H1 (cell line): ENCODE measurements at regions not wholly inside any gene's neighbourhood (a gene's known extent, or its start where the extent isn't known, plus 50 kb on each side); places are given as distances from the start of the nearest gene placed in this dataset.
A peak's percentile ranks its signal among the peaks of the same experiment; 100 is the strongest.

Experiments
- CTCF ChIA-PET: fragments of 300-600 bp; sonication (Branson Sonifier 250); formaldehyde crosslinking; loops from one replicate; lab custom pipeline; 2021; ENCODE audit not compliant: partially characterized antibody; lab: Charles Lee
- POLR2A ChIA-PET: fragments of 300-600 bp; sonication (Branson Sonifier 250); formaldehyde crosslinking; loops from one replicate; lab custom pipeline; 2021; ENCODE audit warnings: inconsistent platforms; ENCODE audit not compliant: partially characterized antibody; lab: Charles Lee
- DNase-seq, 2 experiments: peaks; one replicate each; pipeline versions ENCODE4 v3.0.0 to v3.0.0-alpha.2; 2010 to 2022; ENCODE audit warnings: low spot score in 2 of 2, low read depth in 1 of 2, mixed read lengths in 1 of 2
- FAIRE-seq: peaks from 2 replicates; lab custom pipeline; 2011; peaks lifted over from hg19 to GRCh38; lab: Jason Lieb, UNC
- H2AFZ ChIP-seq: 2 replicates; pipeline ENCODE4 v1.8.1; 2012; ENCODE audit warnings: low read length, inconsistent platforms
- H2AK5ac ChIP-seq: 2 replicates; pipeline ENCODE4 v1.6.1; 2013; ENCODE audit warnings: low read depth, low read length
- H2BK120ac ChIP-seq: replicated peaks from 2 replicates; pipeline ENCODE3; 2013; ENCODE audit warnings: low read depth, low read length, inconsistent platforms
- H2BK12ac ChIP-seq: 2 replicates; pipeline ENCODE4 v1.6.1; 2013; ENCODE audit warnings: low read depth, low read length
- H2BK15ac ChIP-seq: 2 replicates; pipeline ENCODE4 v1.6.1; 2013; ENCODE audit warnings: low read length
- H2BK20ac ChIP-seq: 2 replicates; pipeline ENCODE4 v1.6.1; 2013; ENCODE audit warnings: low read length
- H2BK5ac ChIP-seq: 2 replicates; pipeline ENCODE4 v1.6.1; 2013; ENCODE audit warnings: low read depth, low read length
- H3K14ac ChIP-seq: 2 replicates; pipeline ENCODE4 v1.6.1; 2013; ENCODE audit warnings: inconsistent platforms; ENCODE audit not compliant: insufficient read length
- H3K18ac ChIP-seq: 2 replicates; pipeline ENCODE4 v1.6.1; 2013; ENCODE audit warnings: low read length; ENCODE audit errors: extremely low read depth
- H3K23ac ChIP-seq: 2 replicates; pipeline ENCODE4 v1.6.1; 2013; ENCODE audit warnings: inconsistent platforms; ENCODE audit not compliant: insufficient read length
- H3K23me2 ChIP-seq: 2 replicates; pipeline ENCODE4 v1.6.1; 2013; ENCODE audit warnings: low read depth, low read length
- H3K27ac ChIP-seq: 2 replicates; pipeline ENCODE4 v1.6.1; 2011; ENCODE audit warnings: low read depth, low read length, inconsistent platforms
- H3K27me3 ChIP-seq, 4 experiments: replicated peaks in 1 of 4; 1 replicate in 1 of 4; 2 replicates in 3 of 4; pipeline versions ENCODE4 v1.6.1 to v1.8.1; 2011 to 2013; ENCODE audit warnings: low read length in 3 of 4, mild to moderate bottlenecking in 3 of 4, inconsistent platforms in 2 of 4, mixed read lengths in 2 of 4, moderate library complexity in 1 of 4; ENCODE audit not compliant: control insufficient read depth in 3 of 4, insufficient read depth in 3 of 4; ENCODE audit errors: extremely low read depth in 1 of 4
- H3K36me3 ChIP-seq, 4 experiments: 2 replicates each; pipeline versions ENCODE4 v1.6.1 to v1.8.1; 2011 to 2013; ENCODE audit warnings: mild to moderate bottlenecking in 4 of 4, low read length in 3 of 4, moderate library complexity in 2 of 4, control low read depth in 1 of 4, inconsistent platforms in 1 of 4; ENCODE audit not compliant: insufficient read depth in 4 of 4, control insufficient read depth in 2 of 4
- H3K4ac ChIP-seq: replicated peaks from 2 replicates; pipeline ENCODE3; 2013; ENCODE audit warnings: low read length, low read depth, mixed read lengths, inconsistent platforms; ENCODE audit not compliant: insufficient read length
- H3K4me1 ChIP-seq, 4 experiments: replicated peaks in 1 of 4; 1 replicate in 1 of 4; 2 replicates in 3 of 4; pipeline versions ENCODE4 v1.6.1 to v1.8.1; 2011 to 2013; ENCODE audit warnings: low read length in 3 of 4, inconsistent platforms in 2 of 4, mixed read lengths in 1 of 4; ENCODE audit not compliant: insufficient read depth in 4 of 4, control insufficient read depth in 3 of 4
- H3K4me2 ChIP-seq, 2 experiments: 2 replicates each; pipeline versions ENCODE4 v1.6.1 to v1.8.1; 2011 to 2013; ENCODE audit warnings: low read depth in 2 of 2, low read length in 2 of 2, control low read depth in 1 of 2, inconsistent platforms in 1 of 2, mild to moderate bottlenecking in 1 of 2; ENCODE audit not compliant: insufficient read depth in 1 of 2
- H3K4me3 ChIP-seq, 4 experiments: fragments of 200-600, 300-600 bp in 1 of 4; sonication (generic), shearing (Covaris generic), sonication (Bioruptor Twin) in 1 of 4; 2 replicates each; pipeline versions ENCODE4 v1.5.1 to v1.8.1; 2011 to 2016; ENCODE audit warnings: low read length in 4 of 4, low read depth in 3 of 4, control low read depth in 2 of 4, inconsistent platforms in 2 of 4, mild to moderate bottlenecking in 2 of 4, mixed read lengths in 1 of 4, moderate library complexity in 1 of 4; ENCODE audit not compliant: insufficient read depth in 2 of 4; ENCODE audit errors: extremely low read depth in 1 of 4
- H3K56ac ChIP-seq: replicated peaks from 2 replicates; pipeline ENCODE3; 2013; ENCODE audit warnings: low read depth, mild to moderate bottlenecking, mixed read lengths, low read length, inconsistent platforms; ENCODE audit not compliant: insufficient read length
- H3K79me1 ChIP-seq: 2 replicates; pipeline ENCODE4 v1.6.1; 2013; ENCODE audit warnings: low read depth, low read length, control low read depth
- H3K79me2 ChIP-seq, 2 experiments: 2 replicates each; pipeline versions ENCODE4 v1.6.1 to v1.8.1; 2012 to 2013; ENCODE audit warnings: low read length in 2 of 2, mild to moderate bottlenecking in 2 of 2, inconsistent platforms in 1 of 2; ENCODE audit not compliant: insufficient read depth in 2 of 2, control insufficient read depth in 1 of 2
- H3K9ac ChIP-seq, 4 experiments: replicated peaks in 1 of 4; 1 replicate in 1 of 4; 2 replicates in 3 of 4; pipeline versions ENCODE4 v1.6.1 to v1.8.1; 2011 to 2013; ENCODE audit warnings: low read depth in 3 of 4, low read length in 3 of 4, control low read depth in 2 of 4, mild to moderate bottlenecking in 2 of 4, moderate library complexity in 2 of 4, inconsistent platforms in 1 of 4; ENCODE audit errors: extremely low read depth in 1 of 4
- H3K9me3 ChIP-seq, 2 experiments: 2 replicates each; pipeline versions ENCODE4 v1.6.1 to v1.8.1; 2012 to 2013; ENCODE audit warnings: mild to moderate bottlenecking in 2 of 2, moderate library complexity in 2 of 2, control low read depth in 1 of 2, inconsistent platforms in 1 of 2, low read depth in 1 of 2, low read length in 1 of 2, mixed read lengths in 1 of 2; ENCODE audit not compliant: insufficient read depth in 2 of 2
- H4K20me1 ChIP-seq, 2 experiments: replicated peaks in 1 of 2; 2 replicates each; pipeline versions ENCODE3 to v1.8.1; 2011 to 2013; ENCODE audit warnings: inconsistent platforms in 2 of 2, low read length in 2 of 2, mild to moderate bottlenecking in 1 of 2; ENCODE audit not compliant: insufficient read depth in 2 of 2, control insufficient read depth in 1 of 2
- H4K5ac ChIP-seq: 2 replicates; pipeline ENCODE4 v1.6.1; 2013; ENCODE audit warnings: low read length, low read depth, mixed read lengths, inconsistent platforms; ENCODE audit not compliant: insufficient read length
- H4K8ac ChIP-seq: 2 replicates; pipeline ENCODE4 v1.8.0; 2013; ENCODE audit warnings: mild to moderate bottlenecking, moderate library complexity, low read length, inconsistent platforms; ENCODE audit not compliant: insufficient read depth; ENCODE audit errors: extremely low read depth
- H4K91ac ChIP-seq: replicated peaks from 2 replicates; pipeline ENCODE3; 2013; ENCODE audit warnings: low read length, mixed read lengths, inconsistent platforms; ENCODE audit not compliant: insufficient read length
- FOSL1 ChIP-seq: IDR thresholded peaks from 2 replicates; pipeline ENCODE4 v1.6.1; 2011; ENCODE audit warnings: mild to moderate bottlenecking, low read depth, low read length, moderate library complexity; ENCODE audit not compliant: insufficient read depth
- HDAC2 ChIP-seq, 2 experiments: fragments of 300-600 bp in 1 of 2; sonication (generic) in 1 of 2; IDR thresholded peaks; 2 replicates each; pipeline ENCODE4 v1.6.1; 2011 to 2012; ENCODE audit warnings: low read depth in 2 of 2, low read length in 2 of 2, mild to moderate bottlenecking in 2 of 2, moderate library complexity in 2 of 2, borderline replicate concordance in 1 of 2, inconsistent platforms in 1 of 2
- KDM4A ChIP-seq: IDR thresholded peaks from one replicate; pipeline ENCODE4 v1.7.1; 2012; ENCODE audit warnings: low read depth, mild to moderate bottlenecking, moderate library complexity, low read length, inconsistent platforms; ENCODE audit not compliant: severe bottlenecking
- POLR2A ChIP-seq, 2 experiments: IDR thresholded peaks; 1 replicate in 1 of 2; 2 replicates in 1 of 2; pipeline ENCODE4 v1.6.1; 2011; ENCODE audit warnings: low read depth in 2 of 2, low read length in 2 of 2, mild to moderate bottlenecking in 2 of 2; ENCODE audit errors: control extremely low read depth in 1 of 2
- RBBP5 ChIP-seq: IDR thresholded peaks from 2 replicates; pipeline ENCODE4 v1.7.1; 2012; ENCODE audit warnings: low read depth, mild to moderate bottlenecking, inconsistent platforms, low read length, moderate library complexity, borderline replicate concordance
- SP1 ChIP-seq: IDR thresholded peaks from 2 replicates; pipeline ENCODE4 v1.6.1; 2011; ENCODE audit warnings: low read depth, low read length
- SP4 ChIP-seq: IDR thresholded peaks from 2 replicates; pipeline ENCODE4 v1.6.1; 2012; ENCODE audit warnings: low read length, inconsistent platforms
- WGBS, 2 experiments: shearing (Covaris generic) in 1 of 2; methylation state at CpG; one replicate each; pipeline versions ENCODE4 v1.1.6 to v1.1.7; 2013 to 2015; ENCODE audit warnings: low lambda C conversion rate in 2 of 2, mixed read lengths in 2 of 2, inconsistent platforms in 1 of 2, low coverage in 1 of 2, missing lambda C conversion rate in 1 of 2; ENCODE audit not compliant: insufficient replicate concordance in 2 of 2, insufficient coverage in 1 of 2, insufficient read length in 1 of 2; ENCODE audit errors: extremely low coverage in 1 of 2, missing lambda C conversion rate in 1 of 2; 5-methylcytosine and 5-hydroxymethylcytosine counted together
- TF ChIP-seq, protein P1 (sequence below): IDR thresholded peaks from 2 replicates; pipeline ENCODE4 v1.6.1; 2011; ENCODE audit warnings: low read length, improper control_type of control experiment
- TF ChIP-seq, protein P2 (sequence below), 3 experiments: IDR thresholded peaks; 1 replicate in 2 of 3; 2 replicates in 1 of 3; pipeline versions ENCODE4 v1.5.1 to v1.6.1; 2011; ENCODE audit warnings: low read length in 3 of 3, mild to moderate bottlenecking in 3 of 3, inconsistent platforms in 2 of 3, low read depth in 1 of 3, moderate library complexity in 1 of 3; ENCODE audit not compliant: insufficient read depth in 1 of 3; ENCODE audit errors: control extremely low read depth in 1 of 3

DNA sequence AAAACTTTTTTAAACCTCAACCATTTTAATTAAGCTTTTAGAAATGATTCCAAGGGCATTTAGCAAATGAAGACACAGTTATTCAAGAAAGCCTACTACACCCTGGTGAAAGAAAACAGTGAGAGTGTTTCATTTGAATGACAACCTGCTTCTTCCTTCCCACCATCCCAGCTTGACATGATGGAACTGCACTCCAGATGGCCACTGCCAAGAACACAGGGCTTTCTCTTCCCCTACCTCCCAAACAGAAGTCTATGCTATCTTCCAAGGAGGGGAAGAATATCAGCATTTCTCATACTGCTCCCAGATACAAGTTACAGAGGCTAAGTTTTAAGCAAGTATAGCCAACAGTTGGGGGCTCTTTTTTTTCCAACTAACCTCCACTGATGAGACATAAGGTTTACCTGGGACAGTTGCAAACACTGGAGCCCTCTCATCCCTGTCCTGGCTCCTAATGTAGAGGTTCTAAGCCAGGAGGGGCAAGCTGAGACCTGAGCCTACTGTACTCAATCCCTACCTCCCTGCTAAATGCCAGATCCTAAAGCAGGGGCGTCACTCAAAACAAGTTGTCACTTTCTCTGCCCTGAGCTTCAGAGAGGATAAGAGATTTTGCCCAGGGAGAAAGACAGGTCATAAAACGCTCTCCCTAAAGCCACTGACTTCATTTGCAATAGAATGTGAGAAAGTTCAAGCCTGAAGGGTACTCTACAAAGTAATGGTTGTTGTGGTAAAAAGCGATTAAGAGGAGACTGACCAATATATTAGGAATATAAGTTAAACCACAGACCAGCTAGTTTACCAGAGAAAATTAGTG, 88.5 kb upstream of the SLC27A6 start:
- H2BK15ac ChIP-seq: no peak overlapping the region
- H3K4me2 ChIP-seq: peak overlapping the region in 1 of 2 experiments; percentile 26; a peak in 2 of 4 replicates
- FAIRE-seq (no peak), DNase-seq (no peak)
- H2AK5ac ChIP-seq: no peak overlapping the region
- ChIA-PET POLR2A (no interaction called here), CTCF (interaction anchor here (0.9 to 1.2 kb wide), 2 partner anchors 8 to 124 kb away, joined by 3 read pairs; no protein-coding TSS in a partner anchor)
- H3K9ac ChIP-seq: no peak overlapping the region
- H4K8ac ChIP-seq: no peak overlapping the region
- no peak overlapping the region for H4K91ac ChIP-seq
- H3K27ac ChIP-seq: no peak overlapping the region
- H4K20me1 ChIP-seq: no peaks in the 10 kb centered on the region
- no peaks in the 10 kb centered on the region for H3K79me1 ChIP-seq
- no peak overlapping the region for H3K14ac ChIP-seq
- no peak overlapping the region for H2BK12ac ChIP-seq
- no peaks in the 10 kb centered on the region for H3K23me2 ChIP-seq
- no peak overlapping the region for H2BK5ac ChIP-seq
- no peak overlapping the region for H3K4me3 ChIP-seq
- H3K23ac ChIP-seq: no peak overlapping the region
- no peak overlapping the region for H3K18ac ChIP-seq
- no peak overlapping the region for H4K5ac ChIP-seq
- H3K9me3 ChIP-seq: no peaks in the 10 kb centered on the region
- H3K4ac ChIP-seq: no peak overlapping the region
- no peak overlapping the region for H3K56ac ChIP-seq
- 42% methylated on average over 3 of the region's 3 CpGs; no CpG with 5 or more reads in 1 of the 2 experiments for WGBS, 2 experiments
- no peaks in the 10 kb centered on the region for H3K36me3 ChIP-seq
- no peaks in the 10 kb centered on the region for H3K79me2 ChIP-seq
- peaks cover 0 to 6% (median 0%) of the 10 kb centered on the region in 4 experiments; a peak in 2 of 7 replicates for H3K4me1 ChIP-seq
- H3K27me3 ChIP-seq: no peaks in the 10 kb centered on the region
- H2BK120ac ChIP-seq: no peak overlapping the region
- no peak overlapping the region for H2BK20ac ChIP-seq
- H2AFZ ChIP-seq: peak overlapping the region; percentile 74
- TF ChIP-seq HDAC2 (IDR thresholded peaks at IDR 0.05; ENCODE audit: borderline replicate concordance in 1 of 2, low read depth in 2 of 2, low read length in 2 of 2) (no peak), KDM4A (no peak), FOSL1 (no peak), RBBP5 (no peak), POLR2A (IDR thresholded peaks at IDR 0.05; ENCODE audit: control extremely low read depth in 1 of 2, low read depth in 2 of 2, low read length in 2 of 2) (no peak), SP4 (no peak), SP1 (no peak)
- TF ChIP-seq, protein P1, sequence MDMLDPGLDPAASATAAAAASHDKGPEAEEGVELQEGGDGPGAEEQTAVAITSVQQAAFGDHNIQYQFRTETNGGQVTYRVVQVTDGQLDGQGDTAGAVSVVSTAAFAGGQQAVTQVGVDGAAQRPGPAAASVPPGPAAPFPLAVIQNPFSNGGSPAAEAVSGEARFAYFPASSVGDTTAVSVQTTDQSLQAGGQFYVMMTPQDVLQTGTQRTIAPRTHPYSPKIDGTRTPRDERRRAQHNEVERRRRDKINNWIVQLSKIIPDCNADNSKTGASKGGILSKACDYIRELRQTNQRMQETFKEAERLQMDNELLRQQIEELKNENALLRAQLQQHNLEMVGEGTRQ: no peak
- TF ChIP-seq, protein P2, sequence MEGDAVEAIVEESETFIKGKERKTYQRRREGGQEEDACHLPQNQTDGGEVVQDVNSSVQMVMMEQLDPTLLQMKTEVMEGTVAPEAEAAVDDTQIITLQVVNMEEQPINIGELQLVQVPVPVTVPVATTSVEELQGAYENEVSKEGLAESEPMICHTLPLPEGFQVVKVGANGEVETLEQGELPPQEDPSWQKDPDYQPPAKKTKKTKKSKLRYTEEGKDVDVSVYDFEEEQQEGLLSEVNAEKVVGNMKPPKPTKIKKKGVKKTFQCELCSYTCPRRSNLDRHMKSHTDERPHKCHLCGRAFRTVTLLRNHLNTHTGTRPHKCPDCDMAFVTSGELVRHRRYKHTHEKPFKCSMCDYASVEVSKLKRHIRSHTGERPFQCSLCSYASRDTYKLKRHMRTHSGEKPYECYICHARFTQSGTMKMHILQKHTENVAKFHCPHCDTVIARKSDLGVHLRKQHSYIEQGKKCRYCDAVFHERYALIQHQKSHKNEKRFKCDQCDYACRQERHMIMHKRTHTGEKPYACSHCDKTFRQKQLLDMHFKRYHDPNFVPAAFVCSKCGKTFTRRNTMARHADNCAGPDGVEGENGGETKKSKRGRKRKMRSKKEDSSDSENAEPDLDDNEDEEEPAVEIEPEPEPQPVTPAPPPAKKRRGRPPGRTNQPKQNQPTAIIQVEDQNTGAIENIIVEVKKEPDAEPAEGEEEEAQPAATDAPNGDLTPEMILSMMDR (IDR thresholded peaks at IDR 0.05; ENCODE audit: control extremely low read depth in 1 of 3, insufficient read depth in 1 of 3, low read depth in 1 of 3, low read length in 3 of 3): no peak
